ENCODE measurements at regions not wholly inside any gene's neighbourhood (a gene's known extent, or its start where the extent isn't known, plus 50 kb on each side); places are given as distances from the start of the nearest gene placed in this dataset.

- TF ChIP-seq ZNF592 (IDR thresholded peaks at IDR 0.05), result no peak
- TF ChIP-seq TCF3 (IDR thresholded peaks at IDR 0.05; ENCODE audit: borderline replicate concordance, insufficient read depth, low read depth, low read length), result no peak
- TF ChIP-seq USF2 (IDR thresholded peaks at IDR 0.05; ENCODE audit: borderline replicate concordance, low read depth, low read length), result no peak
- no peak for TF ChIP-seq FOXM1 (IDR thresholded peaks at IDR 0.05; ENCODE audit: low read depth, low read length)
- no peak for TF ChIP-seq WRNIP1 (IDR thresholded peaks at IDR 0.05; ENCODE audit: borderline replicate concordance, low read depth, low read length)
Measured at GRCh38 chr5:166786178-166786577, 1505.3 kb upstream of the WWC1 start (continued).

GRCh38 chr5:166786889-166787288 lies 1504.6 kb upstream of the WWC1 start:
- H3K79me2 ChIP-seq (ENCODE audit: control insufficient read depth, insufficient read depth, low read length), result no peaks in the 10 kb centered on the region
- RAD21 ChIA-PET (ENCODE audit: unreplicated experiment), result no interaction called here
- no peak overlapping the region for H3K4me2 ChIP-seq (ENCODE audit: control insufficient read depth, insufficient read depth)
- in situ Hi-C loops (cut with MboI) (no loop called here), intact Hi-C loops (cut with micrococcal nuclease; ENCODE audit: unreplicated experiment) (no loop called here)
- 56% methylated on average over 8 of the region's 8 CpGs for WGBS (ENCODE audit: insufficient coverage, insufficient replicate concordance, low lambda C conversion rate, missing lambda C conversion rate)
- H3K36me3 ChIP-seq (ENCODE audit: control insufficient read depth in 2 of 2, insufficient read depth in 2 of 2, low read length in 1 of 2), result no peaks in the 10 kb centered on the region
- FAIRE-seq, result no peak
- CTCF ChIA-PET, result no interaction called here
- H3K4me1 ChIP-seq (ENCODE audit: control insufficient read depth, insufficient read depth, low read length), result no peaks in the 10 kb centered on the region
- ATAC-seq, result no peak
- POLR2A ChIA-PET, result no interaction called here
- SMC1A ChIA-PET (ENCODE audit: uncharacterized antibody, unreplicated experiment), result interaction anchor here (1.4 kb wide), 1 partner anchor 9 kb away, joined by 5 read pairs; no protein-coding TSS in a partner anchor
- H3K9me3 ChIP-seq (replicated peaks; ENCODE audit: control insufficient read depth, insufficient read depth, low read length), result no peaks in the 10 kb centered on the region; the same call in 2 of the 3 replicates
- BruUV-seq (replicated peaks), result no TSS peak
- H3K9ac ChIP-seq (ENCODE audit: control insufficient read depth, insufficient read depth, low read length), result no peak overlapping the region
- H3K27me3 ChIP-seq (replicated peaks in 1 of 2; ENCODE audit: control insufficient read depth in 2 of 2, insufficient read depth in 2 of 2, low read length in 1 of 2), result no peaks in the 10 kb centered on the region
- DNase-seq (ENCODE audit: low read depth, low spot score), result no peak
- no peak overlapping the region for H2AFZ ChIP-seq (ENCODE audit: control insufficient read depth, low read depth, low read length)
- H3K4me3 ChIP-seq, result no peak overlapping the region
- no peaks in the 10 kb centered on the region for H4K20me1 ChIP-seq (ENCODE audit: control insufficient read depth, insufficient read depth)
- no peak overlapping the region for H3K27ac ChIP-seq (ENCODE audit: control insufficient read depth, insufficient read depth)
- TF ChIP-seq SUPT20H (IDR thresholded peaks at IDR 0.05; ENCODE audit: borderline replicate concordance, control insufficient read depth, low read depth, low read length) (no peak), MXI1 (IDR thresholded peaks at IDR 0.05; ENCODE audit: low read depth, low read length) (no peak), ZNF274 (IDR thresholded peaks at IDR 0.05; ENCODE audit: insufficient read depth, insufficient read length) (no peak), CEBPB (IDR thresholded peaks at IDR 0.05; ENCODE audit: borderline replicate concordance in 1 of 2, low read depth in 2 of 2, low read length in 2 of 2) (no peak), CHD2 (IDR thresholded peaks at IDR 0.05; ENCODE audit: borderline replicate concordance, low read depth, low read length) (no peak), RB1 (IDR thresholded peaks at IDR 0.05; ENCODE audit: borderline replicate concordance) (no peak), YY1 (IDR thresholded peaks at IDR 0.05; ENCODE audit: low read depth, low read length) (no peak), NFIC (IDR thresholded peaks at IDR 0.05; ENCODE audit: low read depth, low read length) (no peak), SREBF2 (IDR thresholded peaks at IDR 0.05; ENCODE audit: low read length) (no peak), CTCF (IDR thresholded peaks at IDR 0.05 in 2 of 3, conservative IDR thresholded peaks at IDR 0.05 in 1 of 3; ENCODE audit: control insufficient read depth in 2 of 3, extremely low read depth in 1 of 3, insufficient read depth in 1 of 3, low read depth in 3 of 3, low read length in 3 of 3) (no peak)

Data from GM12878 (cell line).